ENCODE measurements at regions not wholly inside any gene's neighbourhood (a gene's known extent, or its start where the extent isn't known, plus 50 kb on each side); places are given as distances from the start of the nearest gene placed in this dataset.
A peak's percentile ranks its signal among the peaks of the same experiment; 100 is the strongest.

GRCh38 chr17:79189305-79189704 lies 114.7 kb downstream of the ENGASE start:
- intact Hi-C loops (cut with DNase I), result loop anchor here (5.0 kb wide), 1 partner anchor 198 kb away; no protein-coding TSS in a partner anchor
- no peaks in the 10 kb centered on the region for H3K9me3 ChIP-seq
- TF ChIP-seq, protein P1, sequence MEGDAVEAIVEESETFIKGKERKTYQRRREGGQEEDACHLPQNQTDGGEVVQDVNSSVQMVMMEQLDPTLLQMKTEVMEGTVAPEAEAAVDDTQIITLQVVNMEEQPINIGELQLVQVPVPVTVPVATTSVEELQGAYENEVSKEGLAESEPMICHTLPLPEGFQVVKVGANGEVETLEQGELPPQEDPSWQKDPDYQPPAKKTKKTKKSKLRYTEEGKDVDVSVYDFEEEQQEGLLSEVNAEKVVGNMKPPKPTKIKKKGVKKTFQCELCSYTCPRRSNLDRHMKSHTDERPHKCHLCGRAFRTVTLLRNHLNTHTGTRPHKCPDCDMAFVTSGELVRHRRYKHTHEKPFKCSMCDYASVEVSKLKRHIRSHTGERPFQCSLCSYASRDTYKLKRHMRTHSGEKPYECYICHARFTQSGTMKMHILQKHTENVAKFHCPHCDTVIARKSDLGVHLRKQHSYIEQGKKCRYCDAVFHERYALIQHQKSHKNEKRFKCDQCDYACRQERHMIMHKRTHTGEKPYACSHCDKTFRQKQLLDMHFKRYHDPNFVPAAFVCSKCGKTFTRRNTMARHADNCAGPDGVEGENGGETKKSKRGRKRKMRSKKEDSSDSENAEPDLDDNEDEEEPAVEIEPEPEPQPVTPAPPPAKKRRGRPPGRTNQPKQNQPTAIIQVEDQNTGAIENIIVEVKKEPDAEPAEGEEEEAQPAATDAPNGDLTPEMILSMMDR (IDR thresholded peaks at IDR 0.05), result no peak
- TF ChIP-seq POLR2A (IDR thresholded peaks at IDR 0.05), result no peak
- ATAC-seq, result no peak
- H3K36me3 ChIP-seq (replicated peaks in 1 of 2; ENCODE audit: insufficient read depth in 1 of 2, low read depth in 2 of 2), result no peaks in the 10 kb centered on the region
- 44 to 49% methylated on average over 14 of the region's 14 CpGs for WGBS, 2 donors
- H3K4me1 ChIP-seq, result no peaks in the 10 kb centered on the region
- peaks cover 0 to 8% of the 10 kb centered on the region in 2 donors for H3K27me3 ChIP-seq
- no peak for DNase-seq
- H3K27ac ChIP-seq, result no peak overlapping the region
- H3K4me3 ChIP-seq, result no peak overlapping the region

- Histone ChIP-seq H3K4me3 (no peak overlapping the region), H3K27me3 (peaks cover 0 to 8% of the 10 kb centered on the region in 2 donors), H3K9me3 (no peaks in the 10 kb centered on the region), H3K4me1 (peaks cover under 1% of the 10 kb centered on the region), H3K36me3 (replicated peaks in 1 of 2; ENCODE audit: insufficient read depth in 1 of 2, low read depth in 2 of 2) (no peaks in the 10 kb centered on the region), H3K27ac (no peak overlapping the region)
- WGBS, 2 donors, result 11 to 41% methylated on average over 1 to 7 of the region's 7 CpGs
- ATAC-seq (no peak), DNase-seq (no peak)
- no peak for TF ChIP-seq POLR2A (IDR thresholded peaks at IDR 0.05)
- TF ChIP-seq, protein P1 (IDR thresholded peaks at IDR 0.05), result no peak
- intact Hi-C loops (cut with DNase I), result loop anchor here (5.0 kb wide), 1 partner anchor 199 kb away; no protein-coding TSS in a partner anchor
Observed at GRCh38 chr17:79188685-79189084, 114.1 kb downstream of the ENGASE start.

GRCh38 chr17:79188048-79188447 lies 113.4 kb downstream of the ENGASE start:
- intact Hi-C loops (cut with DNase I), result loop anchor here (5.0 kb wide), 1 partner anchor 199 kb away; no protein-coding TSS in a partner anchor
- TF ChIP-seq POLR2A (IDR thresholded peaks at IDR 0.05), result no peak
- TF ChIP-seq, protein P1 (IDR thresholded peaks at IDR 0.05), result peak; percentile 20 to 65 (median 49)
- DNase-seq, result peak; percentile 12 to 46 (median 32)
- Histone ChIP-seq H3K36me3 (replicated peaks in 1 of 2; ENCODE audit: insufficient read depth in 1 of 2, low read depth in 2 of 2) (no peaks in the 10 kb centered on the region), H3K9me3 (no peaks in the 10 kb centered on the region), H3K27me3 (peaks cover 0 to 8% of the 10 kb centered on the region in 2 donors), H3K27ac (no peak overlapping the region), H3K4me1 (peaks cover 6% of the 10 kb centered on the region), H3K4me3 (no peak overlapping the region)
- ATAC-seq, result peak; percentile 51
- WGBS, 2 donors, result 8 to 12% methylated on average over 7 to 14 of the region's 14 CpGs

DNA sequence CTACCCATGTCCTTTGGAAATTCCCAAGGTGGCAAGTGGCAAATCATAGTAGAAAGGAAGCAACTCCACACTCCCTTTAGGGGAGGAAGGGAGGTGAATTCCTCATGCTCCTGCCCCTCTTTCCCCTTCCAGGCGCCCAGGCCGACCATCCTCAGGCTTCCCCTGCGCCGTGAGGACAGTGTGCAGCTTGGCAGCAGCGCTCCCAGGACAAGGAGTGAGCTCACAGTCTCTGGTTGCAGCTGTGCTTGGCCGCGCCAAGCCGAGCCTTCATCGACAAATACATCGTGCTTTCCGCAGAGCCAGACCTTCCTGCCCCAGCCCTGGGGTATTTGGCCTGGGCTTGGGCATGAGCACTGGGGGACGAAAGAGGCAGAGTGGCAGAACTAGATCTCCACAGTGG lies 112.6 kb downstream of the ENGASE start:
- Histone ChIP-seq H3K4me3 (no peak overlapping the region), H3K36me3 (replicated peaks in 1 of 2; ENCODE audit: insufficient read depth in 1 of 2, low read depth in 2 of 2) (no peaks in the 10 kb centered on the region), H3K27me3 (peaks cover 0 to 3% of the 10 kb centered on the region in 2 donors), H3K27ac (no peak overlapping the region), H3K9me3 (no peaks in the 10 kb centered on the region), H3K4me1 (peaks cover 6% of the 10 kb centered on the region)
- TF ChIP-seq, protein P1 (IDR thresholded peaks at IDR 0.05), result no peak
- TF ChIP-seq POLR2A (IDR thresholded peaks at IDR 0.05), result no peak
- 55 to 61% methylated on average over 7 to 12 of the region's 12 CpGs for WGBS, 2 donors
- DNase-seq (no peak), ATAC-seq (no peak)
- intact Hi-C loops (cut with DNase I), result loop anchor here (5.0 kb wide), 1 partner anchor 200 kb away; no protein-coding TSS in a partner anchor

DNA sequence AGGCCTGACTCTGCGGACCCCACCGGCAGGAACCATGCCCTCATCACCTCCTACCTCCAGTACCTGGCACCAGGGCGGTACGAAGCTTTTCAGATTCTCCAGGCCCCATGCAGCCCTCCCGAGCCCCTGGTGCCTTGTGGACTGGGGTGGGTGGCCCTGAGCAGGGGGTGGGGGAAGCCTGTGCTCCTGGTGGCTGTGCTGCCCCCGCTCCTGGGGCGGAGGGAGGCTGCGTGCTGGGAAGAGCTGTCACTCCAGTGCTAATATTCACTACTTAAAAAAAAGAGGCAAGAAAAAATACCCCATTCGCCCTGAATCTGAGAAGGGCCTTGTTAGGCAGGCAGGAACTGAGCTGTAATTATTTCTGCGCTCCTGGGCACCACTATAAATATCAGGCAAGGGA lies 111.8 kb downstream of the ENGASE start:
- Histone ChIP-seq H3K9me3 (no peaks in the 10 kb centered on the region), H3K27ac (no peak overlapping the region), H3K4me3 (no peak overlapping the region), H3K27me3 (peaks cover 0 to 3% of the 10 kb centered on the region in 2 donors), H3K4me1 (peaks cover 6% of the 10 kb centered on the region), H3K36me3 (replicated peaks in 1 of 2; ENCODE audit: insufficient read depth in 1 of 2, low read depth in 2 of 2) (no peaks in the 10 kb centered on the region)
- TF ChIP-seq, protein P1 (IDR thresholded peaks at IDR 0.05), result no peak
- TF ChIP-seq POLR2A (IDR thresholded peaks at IDR 0.05), result no peak
- ATAC-seq, result no peak
- no peak for DNase-seq
- intact Hi-C loops (cut with DNase I), result loop anchor here (5.0 kb wide), 1 partner anchor 201 kb away; no protein-coding TSS in a partner anchor
- 33 to 39% methylated on average over 3 to 10 of the region's 10 CpGs for WGBS, 2 donors

Measured in body of pancreas (tissue), 4 donors.